LNCaP clone FGC (cell line): ENCODE measurements at regions not wholly inside any gene's neighbourhood (a gene's known extent, or its start where the extent isn't known, plus 50 kb on each side); places are given as distances from the start of the nearest gene placed in this dataset.
"Not testable (repeated sequence)": the region's sequence is repeated elsewhere in the genome, so short reads cannot be mapped to it uniquely, and the experiment has no call there.

Experiments used
- DNase-seq: peaks from one replicate; pipeline ENCODE4 v3.0.0-alpha.2; 2011; ENCODE audit warnings: low read depth
- H3K4me3 ChIP-seq: 2 replicates; pipeline ENCODE4 v1.5.1; 2011; ENCODE audit warnings: mild to moderate bottlenecking, low read depth, low read length, control low read depth
- TF ChIP-seq, protein P1 (sequence below): IDR thresholded peaks from 2 replicates; pipeline ENCODE4 v1.5.1; 2012; ENCODE audit warnings: mild to moderate bottlenecking; ENCODE audit not compliant: control insufficient read depth, insufficient read depth; ENCODE audit errors: extremely low read depth

DNA sequence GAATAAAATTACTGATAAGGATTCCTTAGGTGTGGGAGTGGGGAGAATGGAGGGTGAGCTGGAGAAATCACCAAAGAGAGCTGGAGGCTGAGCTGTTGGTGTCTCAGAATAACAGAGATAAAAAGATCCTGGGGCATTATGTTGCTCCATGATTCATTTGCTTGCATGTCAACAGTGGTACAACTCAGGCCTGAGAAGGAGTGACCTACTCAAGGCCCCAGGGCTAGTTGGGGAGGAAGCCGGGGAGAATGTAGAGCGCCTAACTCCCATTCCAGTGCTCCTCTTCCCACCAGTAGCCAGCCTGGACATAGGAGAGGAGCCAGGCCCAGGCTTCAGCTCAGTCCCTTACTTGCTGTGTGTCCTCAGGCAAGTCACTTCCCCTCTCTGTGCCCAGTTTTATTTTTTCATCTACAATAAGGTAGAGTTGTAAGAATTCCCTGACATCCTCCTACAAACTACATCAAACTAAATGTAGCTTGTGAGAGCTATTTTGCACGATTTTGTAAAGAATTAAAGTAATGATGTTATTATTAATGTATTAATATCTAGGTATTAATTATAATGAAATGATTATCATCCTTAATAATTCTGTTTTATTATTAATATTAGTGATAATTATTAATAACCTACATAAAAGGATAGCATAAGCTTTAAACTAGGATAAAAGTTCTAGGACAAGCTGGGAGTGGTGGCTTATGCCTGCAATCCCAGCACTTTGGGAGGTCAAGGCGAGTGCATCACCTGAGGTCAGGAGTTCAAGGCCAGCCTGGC is 250.9 kb upstream of the SULF2 start:
- DNase-seq = no peak
- TF ChIP-seq, protein P1, sequence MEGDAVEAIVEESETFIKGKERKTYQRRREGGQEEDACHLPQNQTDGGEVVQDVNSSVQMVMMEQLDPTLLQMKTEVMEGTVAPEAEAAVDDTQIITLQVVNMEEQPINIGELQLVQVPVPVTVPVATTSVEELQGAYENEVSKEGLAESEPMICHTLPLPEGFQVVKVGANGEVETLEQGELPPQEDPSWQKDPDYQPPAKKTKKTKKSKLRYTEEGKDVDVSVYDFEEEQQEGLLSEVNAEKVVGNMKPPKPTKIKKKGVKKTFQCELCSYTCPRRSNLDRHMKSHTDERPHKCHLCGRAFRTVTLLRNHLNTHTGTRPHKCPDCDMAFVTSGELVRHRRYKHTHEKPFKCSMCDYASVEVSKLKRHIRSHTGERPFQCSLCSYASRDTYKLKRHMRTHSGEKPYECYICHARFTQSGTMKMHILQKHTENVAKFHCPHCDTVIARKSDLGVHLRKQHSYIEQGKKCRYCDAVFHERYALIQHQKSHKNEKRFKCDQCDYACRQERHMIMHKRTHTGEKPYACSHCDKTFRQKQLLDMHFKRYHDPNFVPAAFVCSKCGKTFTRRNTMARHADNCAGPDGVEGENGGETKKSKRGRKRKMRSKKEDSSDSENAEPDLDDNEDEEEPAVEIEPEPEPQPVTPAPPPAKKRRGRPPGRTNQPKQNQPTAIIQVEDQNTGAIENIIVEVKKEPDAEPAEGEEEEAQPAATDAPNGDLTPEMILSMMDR = no peak
- no peak overlapping the region for H3K4me3 ChIP-seq

DNA sequence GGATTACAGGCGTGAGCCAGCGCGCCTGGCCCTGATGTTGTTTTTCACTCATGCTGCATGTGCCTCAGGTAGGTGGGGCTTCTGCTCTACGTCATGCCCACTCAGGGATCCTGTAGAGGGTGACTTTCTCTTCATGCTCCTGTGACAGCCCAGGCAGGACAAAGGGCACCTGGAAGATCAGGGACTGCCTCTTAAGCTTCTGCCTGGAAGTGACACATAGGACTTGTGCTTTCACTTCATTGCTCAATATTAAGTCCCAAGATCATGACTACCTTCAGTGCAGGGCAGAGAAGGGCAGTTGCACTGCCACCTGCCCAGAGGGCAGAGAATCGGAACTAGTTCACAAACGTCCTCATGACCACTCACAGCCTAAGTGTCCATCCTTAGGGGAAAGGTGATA is 249.5 kb upstream of the SULF2 start:
- no peak overlapping the region for H3K4me3 ChIP-seq
- no peak for DNase-seq
- TF ChIP-seq, protein P1 = no peak

- H3K4me3 ChIP-seq, DNase-seq: not testable (repeated sequence)
Observed at GRCh38 chr20:48033005-48033404, 247.7 kb upstream of the SULF2 start.

- TF ChIP-seq, protein P1 = no peak
- no peak for DNase-seq
- H3K4me3 ChIP-seq = no peak overlapping the region
Observed at GRCh38 chr20:48031122-48031521, 245.8 kb upstream of the SULF2 start.

DNA sequence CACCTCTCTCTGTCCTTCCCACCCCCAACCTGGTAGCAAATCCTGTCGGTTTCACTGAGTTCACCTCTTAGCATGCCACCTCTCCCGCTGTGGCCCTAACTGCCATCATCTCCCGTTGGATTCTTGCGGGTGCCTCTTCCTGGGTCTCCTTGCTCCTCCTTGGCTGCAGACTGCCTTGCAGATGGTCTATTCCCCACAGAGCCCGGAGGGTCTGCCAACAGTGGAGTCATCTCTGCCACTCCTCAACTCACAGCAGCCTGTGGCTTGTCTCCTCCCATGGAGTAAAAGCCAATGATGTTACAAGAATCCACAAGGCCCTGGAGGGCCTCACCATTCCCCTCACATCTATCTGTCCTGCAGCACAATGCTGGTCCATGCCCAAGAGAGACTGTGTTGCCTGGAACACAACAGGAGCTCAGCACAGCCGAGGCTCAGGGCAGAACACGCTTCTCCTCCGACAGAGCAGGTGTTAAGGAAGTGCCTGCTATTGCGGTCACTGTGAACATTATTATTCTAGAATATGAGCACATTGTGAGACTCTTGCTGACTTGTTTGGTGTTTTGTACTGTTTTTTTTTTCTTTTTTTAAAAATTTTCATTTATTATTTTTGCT is 241.8 kb upstream of the SULF2 start:
- DNase-seq = no peak
- TF ChIP-seq, protein P1 = no peak
- H3K4me3 ChIP-seq = no peak overlapping the region

GRCh38 chr20:48025661-48026060 is 240.4 kb upstream of the SULF2 start:
- no peak overlapping the region for H3K4me3 ChIP-seq
- DNase-seq = no peak
- TF ChIP-seq, protein P1 = no peak

- no peak for DNase-seq
- TF ChIP-seq, protein P1 = no peak
- H3K4me3 ChIP-seq = no peak overlapping the region
Observed at GRCh38 chr20:48025051-48025515, 239.8 kb upstream of the SULF2 start.
